Mesenchymal stem cell (in vitro differentiated cells and primary cell): ENCODE measurements at regions not wholly inside any gene's neighbourhood (a gene's known extent, or its start where the extent isn't known, plus 50 kb on each side); places are given as distances from the start of the nearest gene placed in this dataset.

ENCODE experiments used
- DNase-seq: peaks from one replicate; pipeline ENCODE4 v3.0.0-alpha.2; 2013
- H2AFZ ChIP-seq: one replicate; pipeline ENCODE4 v1.6.1; 2013; ENCODE audit warnings: low read depth, mild to moderate bottlenecking, control low read depth, inconsistent platforms, low read length, moderate library complexity
- H2AK5ac ChIP-seq: 2 replicates; pipeline ENCODE4 v1.6.1; 2013; ENCODE audit warnings: low read length, moderate library complexity, mild to moderate bottlenecking, inconsistent platforms; ENCODE audit not compliant: severe bottlenecking
- H2BK120ac ChIP-seq: one replicate; pipeline ENCODE4 v1.6.1; 2013; ENCODE audit warnings: low read depth, mild to moderate bottlenecking, inconsistent platforms, low read length, moderate library complexity
- H2BK12ac ChIP-seq, 2 experiments: one replicate each; pipeline ENCODE4 v1.6.1; 2013; ENCODE audit warnings: inconsistent platforms in 2 of 2, low read length in 2 of 2, mild to moderate bottlenecking in 2 of 2, moderate library complexity in 2 of 2, control low read depth in 1 of 2
- H2BK15ac ChIP-seq: one replicate; pipeline ENCODE4 v1.6.1; 2013; ENCODE audit warnings: mild to moderate bottlenecking, low read depth, inconsistent platforms; ENCODE audit not compliant: poor library complexity, severe bottlenecking
- H2BK5ac ChIP-seq: 2 replicates; pipeline ENCODE4 v1.6.1; 2013; ENCODE audit warnings: low read depth, mild to moderate bottlenecking, low read length, control low read depth, inconsistent platforms; ENCODE audit not compliant: poor library complexity, severe bottlenecking
- H3K14ac ChIP-seq, 2 experiments: one replicate each; pipeline ENCODE4 v1.6.1; 2013; ENCODE audit warnings: inconsistent platforms in 2 of 2, low read length in 2 of 2, control low read depth in 1 of 2, mild to moderate bottlenecking in 1 of 2, moderate library complexity in 1 of 2
- H3K18ac ChIP-seq, 2 experiments: one replicate each; pipeline ENCODE4 v1.6.1; 2013; ENCODE audit warnings: inconsistent platforms in 2 of 2, low read length in 2 of 2, control low read depth in 1 of 2, low read depth in 1 of 2, mild to moderate bottlenecking in 1 of 2
- H3K23ac ChIP-seq, 2 experiments: one replicate each; pipeline ENCODE4 v1.6.1; 2013; ENCODE audit warnings: inconsistent platforms in 2 of 2, low read length in 2 of 2, mild to moderate bottlenecking in 2 of 2, moderate library complexity in 2 of 2, control low read depth in 1 of 2
- H3K27ac ChIP-seq: 2 replicates; pipeline ENCODE4 v1.5.1; 2013; ENCODE audit warnings: mild to moderate bottlenecking, moderate library complexity, low read length, control low read depth, inconsistent platforms; ENCODE audit not compliant: poor library complexity, severe bottlenecking
- H3K27me3 ChIP-seq, 2 experiments: 2 replicates each; pipeline versions ENCODE4 v1.6.1 to v1.7.0; 2013; ENCODE audit warnings: low read length in 2 of 2, mild to moderate bottlenecking in 2 of 2, moderate library complexity in 2 of 2, control low read depth in 1 of 2, inconsistent platforms in 1 of 2; ENCODE audit not compliant: control insufficient read depth in 1 of 2, insufficient read depth in 1 of 2
- H3K36me3 ChIP-seq, 2 experiments: 2 replicates each; pipeline versions ENCODE4 v1.6.1 to v1.7.0; 2013; ENCODE audit warnings: low read length in 2 of 2, control low read depth in 1 of 2, inconsistent platforms in 1 of 2, low read depth in 1 of 2, mild to moderate bottlenecking in 1 of 2; ENCODE audit not compliant: insufficient read depth in 2 of 2, control insufficient read depth in 1 of 2
- H3K4ac ChIP-seq, 2 experiments: one replicate each; pipeline ENCODE4 v1.6.1; 2013; ENCODE audit warnings: inconsistent platforms in 2 of 2, low read length in 2 of 2, mild to moderate bottlenecking in 2 of 2, moderate library complexity in 2 of 2, control low read depth in 1 of 2, low read depth in 1 of 2
- H3K4me1 ChIP-seq: 2 replicates; pipeline ENCODE4 v1.6.1; 2013; ENCODE audit warnings: low read depth, low read length, control low read depth; ENCODE audit not compliant: control insufficient read depth, insufficient read depth
- H3K4me2 ChIP-seq: 2 replicates; pipeline ENCODE4 v1.6.1; 2013; ENCODE audit warnings: low read length, mild to moderate bottlenecking, inconsistent platforms; ENCODE audit not compliant: poor library complexity, severe bottlenecking
- H3K4me3 ChIP-seq, 2 experiments: 2 replicates each; pipeline versions ENCODE4 v1.5.1 to v1.7.0; 2013; ENCODE audit warnings: low read length in 2 of 2, mild to moderate bottlenecking in 2 of 2, control low read depth in 1 of 2, low read depth in 1 of 2; ENCODE audit not compliant: insufficient read depth in 1 of 2
- H3K79me1 ChIP-seq: replicated peaks from 2 replicates; pipeline ENCODE4 v1.6.1; 2013; ENCODE audit warnings: mild to moderate bottlenecking, control low read depth, low read length, inconsistent platforms; ENCODE audit not compliant: poor library complexity, severe bottlenecking
- H3K9ac ChIP-seq: 2 replicates; pipeline ENCODE4 v1.7.0; 2013; ENCODE audit warnings: mild to moderate bottlenecking, low read length, moderate library complexity
- H3K9me3 ChIP-seq: 2 replicates; pipeline ENCODE4 v1.7.0; 2013; ENCODE audit warnings: mild to moderate bottlenecking, low read length; ENCODE audit not compliant: control insufficient read depth
- H4K8ac ChIP-seq: one replicate; pipeline ENCODE4 v1.6.1; 2013; ENCODE audit warnings: inconsistent platforms, mild to moderate bottlenecking, low read length, moderate library complexity
- H4K91ac ChIP-seq: one replicate; pipeline ENCODE4 v1.6.1; 2013; ENCODE audit warnings: mild to moderate bottlenecking, low read length, inconsistent platforms
- WGBS: methylation state at CpG from one replicate; pipeline ENCODE4 v1.1.7; 2013; ENCODE audit warnings: mixed read lengths; 5-methylcytosine and 5-hydroxymethylcytosine counted together

GRCh38 chr5:56330167-56330566, 97.0 kb upstream of the ANKRD55 start:
- no peak for DNase-seq
- H3K4me1 ChIP-seq, result peaks cover 4% of the 10 kb centered on the region
- H4K91ac ChIP-seq, result no peak overlapping the region
- H2BK12ac ChIP-seq, result no peak overlapping the region
- 55% methylated on average over 2 of the region's 2 CpGs for WGBS
- H2AK5ac ChIP-seq, result no peak overlapping the region
- H3K9ac ChIP-seq, result no peak overlapping the region
- no peak overlapping the region for H3K4me3 ChIP-seq
- no peak overlapping the region for H2BK5ac ChIP-seq
- H2BK15ac ChIP-seq, result no peak overlapping the region
- no peak overlapping the region for H4K8ac ChIP-seq
- peaks cover 4% of the 10 kb centered on the region for H3K9me3 ChIP-seq
- H2AFZ ChIP-seq, result no peak overlapping the region
- H3K27me3 ChIP-seq, result no peaks in the 10 kb centered on the region
- H3K14ac ChIP-seq, result no peak overlapping the region
- no peak overlapping the region for H3K27ac ChIP-seq
- no peak overlapping the region for H2BK120ac ChIP-seq
- no peak overlapping the region for H3K4ac ChIP-seq
- H3K4me2 ChIP-seq, result no peak overlapping the region
- H3K79me1 ChIP-seq, result no peaks in the 10 kb centered on the region
- H3K23ac ChIP-seq, result no peak overlapping the region
- no peak overlapping the region for H3K18ac ChIP-seq
- H3K36me3 ChIP-seq, result no peaks in the 10 kb centered on the region

DNA sequence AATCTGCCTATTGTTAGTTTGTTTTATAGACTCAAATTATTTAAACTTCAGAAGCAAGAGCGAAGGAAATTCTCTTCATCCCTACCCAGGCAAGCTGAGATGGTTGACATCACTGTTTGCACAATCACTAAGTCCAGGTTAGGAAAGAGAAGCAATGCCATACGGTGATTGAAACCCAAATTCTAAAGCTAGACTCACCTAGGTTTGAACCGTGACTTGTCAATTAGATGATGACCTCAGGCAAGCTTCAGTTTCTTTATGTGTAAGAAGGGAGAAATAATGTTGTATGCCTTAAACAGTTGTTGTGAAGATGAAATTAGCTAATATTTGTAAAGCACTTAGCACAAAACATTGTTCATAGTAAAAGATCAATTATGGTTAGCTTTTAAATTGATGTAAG, 96.5 kb upstream of the ANKRD55 start:
- peak overlapping the region; percentile 66 for H3K27ac ChIP-seq
- no peaks in the 10 kb centered on the region for H3K27me3 ChIP-seq
- peak overlapping the region; percentile 81 for H2AK5ac ChIP-seq
- H3K23ac ChIP-seq, result no peak overlapping the region
- H4K8ac ChIP-seq, result no peak overlapping the region
- no peaks in the 10 kb centered on the region for H3K79me1 ChIP-seq
- no peak overlapping the region for H3K9ac ChIP-seq
- H2BK15ac ChIP-seq, result no peak overlapping the region
- H3K9me3 ChIP-seq, result no peaks in the 10 kb centered on the region
- H3K4me2 ChIP-seq, result no peak overlapping the region
- H3K4me3 ChIP-seq, result no peak overlapping the region
- H2BK120ac ChIP-seq, result no peak overlapping the region
- H3K4me1 ChIP-seq, result peaks cover 4% of the 10 kb centered on the region
- no peak for DNase-seq
- H2BK5ac ChIP-seq, result no peak overlapping the region
- H3K18ac ChIP-seq, result peak overlapping the region in 1 of 2 experiments; percentile 62
- no peak overlapping the region for H4K91ac ChIP-seq
- H3K4ac ChIP-seq, result no peak overlapping the region
- WGBS, result 93% methylated on average over 3 of the region's 3 CpGs
- H3K36me3 ChIP-seq, result no peaks in the 10 kb centered on the region
- H2AFZ ChIP-seq, result no peak overlapping the region
- H2BK12ac ChIP-seq, result peak overlapping the region in 1 of 2 experiments; percentile 88
- no peak overlapping the region for H3K14ac ChIP-seq

DNA sequence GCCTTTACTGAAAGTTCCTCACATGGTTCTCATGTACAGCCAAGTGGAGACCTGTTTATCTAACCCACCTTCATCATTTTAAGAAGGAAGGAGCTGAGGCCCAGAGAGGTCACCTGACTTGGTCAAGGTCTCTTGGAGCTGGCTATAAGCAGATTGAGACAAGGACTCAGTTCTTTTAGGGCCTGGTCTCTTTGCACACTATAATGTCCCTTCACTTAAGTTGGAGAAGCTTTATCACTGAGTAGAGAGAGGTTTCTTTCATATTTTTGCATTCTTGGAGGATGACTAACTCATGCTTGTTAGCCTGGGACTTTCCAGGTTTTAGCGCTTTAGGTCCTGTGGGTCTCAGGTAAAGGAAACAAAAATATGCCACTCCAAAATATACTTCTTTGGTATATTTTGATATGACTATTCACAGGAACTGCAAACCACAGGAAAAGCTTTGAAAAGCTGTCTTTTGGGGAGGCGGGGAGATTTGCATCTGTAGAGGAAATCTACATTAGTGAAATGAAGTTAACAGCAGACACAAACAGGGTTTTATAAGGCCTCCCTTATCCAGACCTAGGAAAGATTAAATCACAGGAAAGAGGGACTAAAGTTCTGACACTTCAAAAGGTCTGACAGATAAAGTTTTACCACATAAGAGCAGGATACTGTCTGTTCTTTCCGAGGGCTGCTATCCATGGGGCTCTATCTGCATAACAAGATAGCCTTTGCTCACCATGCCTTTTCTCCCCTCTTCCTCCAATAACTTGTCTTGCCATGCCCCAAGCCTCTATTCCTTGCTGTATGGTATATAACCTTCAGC, 95.8 kb upstream of the ANKRD55 start:
- no peak overlapping the region for H3K14ac ChIP-seq
- peak overlapping the region; percentile 68 for H3K27ac ChIP-seq
- no peak overlapping the region for H4K8ac ChIP-seq
- H3K9me3 ChIP-seq, result no peaks in the 10 kb centered on the region
- H2BK12ac ChIP-seq, result peak overlapping the region; percentile 1 to 73
- H2BK120ac ChIP-seq, result peak overlapping the region; percentile 87
- H3K27me3 ChIP-seq, result no peaks in the 10 kb centered on the region
- peak overlapping the region; percentile 79 for H2AK5ac ChIP-seq
- peak overlapping the region; percentile 45 to 70 for H3K18ac ChIP-seq
- no peak overlapping the region for H3K4me2 ChIP-seq
- no peak overlapping the region for H3K9ac ChIP-seq
- H3K36me3 ChIP-seq, result no peaks in the 10 kb centered on the region
- no peak overlapping the region for H4K91ac ChIP-seq
- peak; percentile 68 for DNase-seq
- no peak overlapping the region for H3K4me3 ChIP-seq
- H2BK15ac ChIP-seq, result no peak overlapping the region
- H3K4me1 ChIP-seq, result peaks cover 4% of the 10 kb centered on the region
- H3K79me1 ChIP-seq, result no peaks in the 10 kb centered on the region
- H3K4ac ChIP-seq, result no peak overlapping the region
- 12% methylated on average over 2 of the region's 3 CpGs for WGBS
- no peak overlapping the region for H3K23ac ChIP-seq
- H2BK5ac ChIP-seq, result no peak overlapping the region
- no peak overlapping the region for H2AFZ ChIP-seq

GRCh38 chr5:56327809-56328208, 94.7 kb upstream of the ANKRD55 start:
- Histone ChIP-seq H3K36me3 (no peaks in the 10 kb centered on the region), H3K4me3 (no peak overlapping the region), H3K23ac (no peak overlapping the region), H3K27me3 (no peaks in the 10 kb centered on the region), H2AK5ac (peak overlapping the region; percentile 93), H3K4ac (no peak overlapping the region), H2BK5ac (peak overlapping the region; percentile 76), H3K4me2 (no peak overlapping the region), H3K4me1 (peaks cover 7% of the 10 kb centered on the region), H3K9me3 (no peaks in the 10 kb centered on the region), H2BK120ac (no peak overlapping the region), H3K18ac (peak overlapping the region in 1 of 2 experiments; percentile 87), H3K14ac (peak overlapping the region in 1 of 2 experiments; percentile 60), H2BK12ac (peak overlapping the region in 1 of 2 experiments; percentile 78), H4K91ac (peak overlapping the region; percentile 52), H3K27ac (no peak overlapping the region), H2BK15ac (no peak overlapping the region), H4K8ac (no peak overlapping the region), H2AFZ (no peak overlapping the region), H3K9ac (no peak overlapping the region), H3K79me1 (no peaks in the 10 kb centered on the region)
- WGBS, result 50% methylated on average over 3 of the region's 6 CpGs
- DNase-seq, result peak; percentile 58
